GM18873 (cell line): ENCODE measurements at regions not wholly inside any gene's neighbourhood (a gene's known extent, or its start where the extent isn't known, plus 50 kb on each side); places are given as distances from the start of the nearest gene placed in this dataset.
A peak's percentile ranks its signal among the peaks of the same experiment; 100 is the strongest.
"Not testable (repeated sequence)": the region's sequence is repeated elsewhere in the genome, so short reads cannot be mapped to it uniquely, and the experiment has no call there.

Experiments used
- ATAC-seq: cut with Tn5 transposase; IDR thresholded peaks from one replicate; pipeline ENCODE4 v1.9.1; 2021; ENCODE audit warnings: mild to moderate bottlenecking, moderate library complexity, moderate number of reproducible peaks; ENCODE audit not compliant: unreplicated experiment, low FRiP score

GRCh38 chr14:106373653-106374110, 847.3 kb downstream of the TMEM121 start:
- not testable (repeated sequence) for ATAC-seq

GRCh38 chr14:106377432-106377831, 851.0 kb downstream of the TMEM121 start:
- ATAC-seq = no peak

GRCh38 chr14:106378191-106378590, 851.8 kb downstream of the TMEM121 start:
- ATAC-seq = no peak

- no peak for ATAC-seq
These were observed 854.4 kb downstream of the TMEM121 start for GRCh38 chr14:106380740-106381139.

GRCh38 chr14:106389186-106389585, 862.8 kb downstream of the TMEM121 start:
- ATAC-seq = not testable (repeated sequence)

- ATAC-seq = no peak
These were observed 864.0 kb downstream of the TMEM121 start for GRCh38 chr14:106390401-106390800.

GRCh38 chr14:106390947-106391346, 864.6 kb downstream of the TMEM121 start:
- ATAC-seq = no peak

- ATAC-seq = no peak
These were observed 867.4 kb downstream of the TMEM121 start for GRCh38 chr14:106393742-106394141.

GRCh38 chr14:106395456-106396050, 869.2 kb downstream of the TMEM121 start:
- ATAC-seq = no peak

GRCh38 chr14:106396999-106397398, 870.6 kb downstream of the TMEM121 start:
- no peak for ATAC-seq

GRCh38 chr14:106398931-106399331, 872.5 kb downstream of the TMEM121 start:
- not testable (repeated sequence) for ATAC-seq

GRCh38 chr14:106401316-106401715, 874.9 kb downstream of the TMEM121 start:
- not testable (repeated sequence) for ATAC-seq

GRCh38 chr14:106410229-106410628, 883.8 kb downstream of the TMEM121 start:
- ATAC-seq = not testable (repeated sequence)

- ATAC-seq = no peak
These were observed 888.1 kb downstream of the TMEM121 start for GRCh38 chr14:106414464-106414863.

- ATAC-seq = peak; percentile 77
These were observed 891.1 kb downstream of the TMEM121 start for GRCh38 chr14:106417224-106418049.

GRCh38 chr14:106419376-106419965, 893.1 kb downstream of the TMEM121 start:
- no peak for ATAC-seq

GRCh38 chr14:106421431-106422033, 895.1 kb downstream of the TMEM121 start:
- ATAC-seq = not testable (repeated sequence)

- no peak for ATAC-seq
These were observed 895.7 kb downstream of the TMEM121 start for GRCh38 chr14:106422066-106422465.

GRCh38 chr14:106425150-106425549, 898.8 kb downstream of the TMEM121 start:
- not testable (repeated sequence) for ATAC-seq

GRCh38 chr14:106436310-106436905, 910.0 kb downstream of the TMEM121 start:
- no peak for ATAC-seq
